OCI-LY7 (cell line): ENCODE measurements at regions not wholly inside any gene's neighbourhood (a gene's known extent, or its start where the extent isn't known, plus 50 kb on each side); places are given as distances from the start of the nearest gene placed in this dataset.

ENCODE experiments used
- CTCF ChIP-seq: fragments of 200-600 bp; sonication (generic); conservative IDR thresholded peaks from 2 replicates; pipeline ENCODE4 v1.5.1; 2014; ENCODE audit warnings: mild to moderate bottlenecking, antibody characterized with exemption, low read length, moderate library complexity, mixed read lengths
- EZH2phosphoT487 ChIP-seq: fragments of 200-600 bp; sonication (generic); IDR thresholded peaks from 2 replicates; pipeline ENCODE4 v1.6.1; 2018; ENCODE audit warnings: low read depth, borderline replicate concordance, mild to moderate bottlenecking, mixed run types, antibody characterized with exemption, low read length, moderate library complexity, mixed read lengths

GRCh38 chr6:25070547-25071366, 135.0 kb upstream of the RIPOR2 start:
- TF ChIP-seq CTCF (peak; percentile 99), EZH2phosphoT487 (no peak)
